NCI-H748 (cell line): ENCODE measurements at regions not wholly inside any gene's neighbourhood (a gene's known extent, or its start where the extent isn't known, plus 50 kb on each side); places are given as distances from the start of the nearest gene placed in this dataset.
"Not testable (repeated sequence)": the region's sequence is repeated elsewhere in the genome, so short reads cannot be mapped to it uniquely, and the experiment has no call there.

ENCODE experiments used
- DNase-seq: peaks from one replicate; lab custom pipeline; 2025; ENCODE audit not compliant: unreplicated experiment; lab: John Stamatoyannopoulos, UW

DNA sequence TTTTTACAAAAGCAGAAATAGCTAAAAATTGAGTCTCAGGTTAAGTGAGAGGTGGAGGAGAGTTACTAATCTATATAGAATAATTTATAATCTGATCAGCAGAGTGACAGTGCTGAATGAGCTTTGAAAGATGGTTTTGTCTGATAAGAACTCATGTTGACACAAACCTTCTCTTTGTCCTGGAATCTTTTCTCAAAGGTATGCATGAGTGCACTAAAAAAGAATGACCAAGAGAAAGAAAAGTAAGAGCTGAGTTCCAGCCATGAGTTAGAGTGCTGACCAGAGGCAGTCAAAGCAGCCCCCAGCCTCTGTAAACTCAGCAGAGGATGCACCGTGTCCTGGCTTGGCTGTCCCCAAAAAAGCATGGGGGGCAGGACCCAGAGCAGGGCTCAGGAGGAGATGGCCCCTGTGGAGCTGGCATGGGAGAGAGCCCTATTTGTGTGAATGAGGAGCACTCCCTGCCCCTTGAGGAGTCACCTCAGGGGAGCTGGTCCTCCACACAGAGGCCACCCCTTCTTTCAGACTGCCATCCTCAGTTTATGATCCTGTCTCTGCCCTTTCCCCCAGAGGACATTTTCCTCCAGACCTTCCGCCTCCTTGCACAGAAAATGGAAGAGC lies 129.8 kb downstream of the SEC23A start:
- DNase-seq: no peak

DNA sequence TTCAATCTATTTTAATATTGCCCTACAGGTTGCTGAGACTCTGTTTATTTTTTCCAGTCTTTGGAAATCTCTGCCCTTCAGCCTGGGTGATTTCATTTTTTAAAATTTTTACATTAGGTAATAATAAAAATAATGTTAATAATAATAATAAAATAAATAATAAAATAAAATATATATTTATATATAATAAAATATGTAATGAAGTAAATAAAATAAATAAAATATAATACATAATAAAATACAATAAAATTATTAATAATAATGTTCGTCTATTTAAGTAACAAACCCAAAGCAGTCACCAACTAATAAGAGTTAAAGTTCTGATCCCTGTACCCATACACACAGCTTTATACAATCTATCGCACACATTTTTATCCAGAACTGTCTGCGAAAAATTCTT lies 130.5 kb downstream of the SEC23A start:
- DNase-seq: no peak

DNA sequence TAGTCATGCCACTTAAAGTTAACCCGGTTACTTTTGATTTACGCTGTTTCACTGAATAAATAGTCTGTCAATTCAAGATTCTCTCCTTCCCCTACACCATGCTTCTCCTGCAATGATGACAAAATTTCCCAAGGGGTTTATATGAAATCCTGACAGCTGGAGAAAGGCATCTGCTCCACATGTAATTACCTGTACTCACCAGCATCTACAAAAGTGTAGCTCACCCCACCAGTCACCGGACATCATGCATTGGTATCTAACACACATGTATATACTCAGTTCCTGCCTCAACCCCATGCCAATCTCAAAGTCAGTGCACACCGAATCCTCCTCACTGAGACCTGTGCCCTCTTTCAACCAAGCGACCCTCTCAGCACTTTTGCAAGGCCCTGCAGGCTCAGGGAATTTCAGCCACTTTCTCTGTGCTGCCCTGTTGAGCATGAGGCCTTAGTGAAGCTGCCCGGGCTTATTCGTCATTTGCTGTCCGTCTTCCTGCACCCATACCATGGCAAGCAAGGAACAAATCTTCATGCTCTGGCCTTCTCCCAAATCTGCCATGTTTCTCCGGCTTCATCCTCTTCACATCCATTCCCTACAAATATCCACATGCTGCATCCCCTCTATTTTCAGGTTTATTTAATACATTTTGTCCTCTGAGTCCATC lies 131.6 kb downstream of the SEC23A start:
- DNase-seq: no peak

DNA sequence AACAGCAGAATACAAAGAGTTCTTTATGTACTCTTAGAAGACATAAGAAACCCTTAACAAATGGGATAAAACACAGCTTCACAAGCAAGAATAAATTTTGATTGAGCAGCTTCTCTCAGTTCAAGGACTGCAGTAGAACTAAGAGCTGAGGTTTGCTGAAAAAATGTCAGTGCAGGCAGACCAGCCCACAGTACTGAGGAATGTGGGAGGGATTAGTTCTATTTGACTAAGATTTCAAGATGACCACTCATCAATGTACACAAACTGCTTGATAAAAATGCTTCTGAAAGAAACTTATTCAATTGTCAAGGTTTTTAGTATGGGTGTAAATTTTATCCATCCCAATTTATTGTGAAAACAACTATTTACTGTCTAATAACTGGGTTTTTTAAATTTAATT lies 138.4 kb downstream of the SEC23A start:
- no peak for DNase-seq

DNA sequence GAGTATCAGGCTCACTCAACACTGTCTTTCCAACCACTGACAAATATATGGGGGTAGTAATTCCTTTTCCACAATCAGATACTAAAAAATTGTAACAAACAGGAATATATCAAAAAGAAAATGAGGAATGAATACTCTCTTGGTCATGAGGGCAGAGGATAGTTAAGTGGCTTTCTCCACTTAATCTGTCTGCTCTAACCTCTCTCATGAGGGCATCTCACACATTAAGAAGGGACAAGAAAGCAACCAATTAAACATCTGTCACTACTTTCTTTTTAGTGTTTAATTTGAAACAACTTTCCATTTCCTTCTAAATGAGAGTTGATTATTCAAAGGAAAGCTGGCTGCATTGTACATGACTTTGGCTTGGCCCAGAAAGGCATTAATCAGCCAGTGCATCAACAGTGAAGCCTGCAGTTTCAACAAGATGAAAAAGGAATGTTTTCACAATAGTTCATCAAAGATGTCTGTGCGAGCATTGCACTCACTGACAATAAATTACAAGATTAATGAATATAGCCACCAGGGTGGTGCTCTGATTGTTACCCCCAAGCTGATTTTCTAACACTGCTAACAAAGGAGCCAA lies 142.0 kb downstream of the SEC23A start:
- DNase-seq: no peak

DNA sequence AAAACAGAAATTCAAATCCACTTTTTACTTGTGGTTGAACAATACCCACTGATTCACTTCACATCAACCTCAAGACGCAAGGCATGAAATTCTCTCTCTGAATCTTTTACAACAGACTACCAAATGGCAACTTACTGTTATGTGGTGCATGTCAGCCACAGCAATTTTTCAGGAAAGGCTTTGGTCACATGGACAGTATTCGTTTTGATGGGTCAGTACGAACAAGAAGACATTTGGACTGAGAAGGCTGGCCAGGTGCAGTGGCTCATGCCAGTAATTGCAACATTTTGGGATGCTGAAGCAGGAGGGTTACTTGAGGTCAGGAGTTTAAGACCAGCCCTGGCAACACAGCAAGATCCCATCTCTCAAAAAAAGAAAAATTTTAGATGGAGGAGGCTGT lies 144.0 kb downstream of the SEC23A start:
- DNase-seq: no peak

DNA sequence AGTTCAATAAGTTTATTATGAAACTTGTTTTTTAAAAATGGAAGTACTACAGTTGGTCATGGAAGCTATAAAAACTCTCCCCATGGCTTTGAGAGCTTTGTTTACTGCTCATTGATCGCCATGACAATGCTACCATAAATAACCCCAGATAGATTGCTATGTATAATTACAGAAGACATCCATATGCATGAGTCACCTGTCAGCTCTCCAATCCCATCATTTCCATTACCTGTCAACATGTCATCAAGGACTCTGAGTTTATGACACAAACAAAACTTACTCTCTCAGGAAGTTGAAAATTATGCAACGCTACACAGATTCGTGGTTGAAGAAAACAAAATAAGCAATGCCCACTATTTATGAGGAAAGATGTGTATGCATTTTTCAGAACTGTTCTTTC lies 144.4 kb downstream of the SEC23A start:
- peak; percentile 27 for DNase-seq

DNA sequence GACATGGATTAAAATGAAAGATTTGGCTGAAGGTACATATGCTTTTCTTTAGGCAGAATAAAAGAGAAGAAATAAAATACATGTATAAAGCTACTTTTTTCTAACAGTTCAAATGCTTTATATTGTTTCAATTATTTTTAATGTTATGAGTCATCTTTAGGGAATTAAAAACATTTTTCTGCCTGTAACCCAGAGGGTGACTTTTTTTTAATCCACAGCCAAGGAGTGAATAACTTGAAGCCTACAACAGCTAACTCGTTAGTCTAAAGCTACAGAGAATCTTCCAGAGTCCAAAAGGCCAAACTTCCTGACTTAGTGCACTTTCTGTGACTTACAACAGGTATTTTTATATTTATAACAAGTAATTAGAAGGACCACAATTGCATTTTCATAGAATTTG lies 151.6 kb downstream of the SEC23A start:
- no peak for DNase-seq

DNA sequence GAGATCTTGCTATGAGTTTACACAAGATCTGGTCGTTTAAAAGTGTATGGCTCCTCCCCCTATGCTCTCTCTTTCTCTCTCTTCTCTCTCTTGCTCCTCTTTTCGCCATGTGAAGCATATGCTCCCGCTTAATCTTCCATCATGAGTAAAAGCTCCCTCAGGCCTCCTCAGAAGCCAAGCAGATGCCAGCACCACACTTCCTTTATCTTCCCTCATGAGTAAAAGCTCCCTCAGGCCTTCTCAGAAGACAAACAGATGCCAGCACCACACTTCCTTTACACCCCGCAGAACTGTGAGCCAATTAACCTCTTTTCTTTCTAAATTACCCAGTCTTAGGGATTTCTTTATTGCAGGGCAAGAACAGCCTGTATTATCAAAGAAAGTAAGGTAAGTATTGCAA lies 152.4 kb downstream of the SEC23A start:
- no peak for DNase-seq

DNA sequence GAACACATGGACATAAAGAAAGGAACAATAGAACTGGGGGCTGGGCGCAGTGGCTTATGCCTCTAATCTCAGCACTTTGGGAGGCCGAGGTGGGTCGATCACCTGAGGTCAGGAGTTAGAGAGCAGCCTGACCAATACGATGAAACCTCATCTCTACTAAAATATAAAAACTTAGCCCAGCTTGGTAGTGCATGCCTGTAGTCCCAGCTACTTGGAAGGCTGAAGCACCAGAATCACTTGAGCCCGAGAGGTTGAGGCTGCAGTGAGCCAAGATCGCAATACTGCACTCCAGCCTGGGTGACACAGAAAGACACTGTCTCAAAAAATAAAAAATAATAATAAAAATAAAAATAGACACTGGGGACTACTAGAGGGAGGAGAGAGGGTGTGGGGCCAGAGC lies 154.5 kb downstream of the SEC23A start:
- DNase-seq: no peak

DNA sequence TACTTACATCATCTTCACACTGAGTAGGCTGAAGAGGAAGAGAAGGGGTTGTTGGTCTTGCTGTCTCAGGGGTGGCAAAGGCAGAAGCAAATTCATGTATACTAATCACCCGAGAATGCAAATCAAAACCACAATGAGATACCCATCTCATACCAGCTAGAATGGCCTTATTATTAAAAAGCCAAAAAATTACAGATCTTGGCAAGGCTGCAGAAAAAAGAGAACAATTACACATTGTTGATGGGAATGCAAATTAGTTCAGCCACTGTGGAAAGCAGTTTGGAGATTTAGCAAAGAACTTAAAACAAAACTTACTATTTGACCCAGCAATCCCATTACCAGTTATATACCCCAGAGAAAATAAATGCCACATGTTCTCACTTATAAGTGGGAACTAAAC lies 154.9 kb downstream of the SEC23A start:
- no peak for DNase-seq

DNA sequence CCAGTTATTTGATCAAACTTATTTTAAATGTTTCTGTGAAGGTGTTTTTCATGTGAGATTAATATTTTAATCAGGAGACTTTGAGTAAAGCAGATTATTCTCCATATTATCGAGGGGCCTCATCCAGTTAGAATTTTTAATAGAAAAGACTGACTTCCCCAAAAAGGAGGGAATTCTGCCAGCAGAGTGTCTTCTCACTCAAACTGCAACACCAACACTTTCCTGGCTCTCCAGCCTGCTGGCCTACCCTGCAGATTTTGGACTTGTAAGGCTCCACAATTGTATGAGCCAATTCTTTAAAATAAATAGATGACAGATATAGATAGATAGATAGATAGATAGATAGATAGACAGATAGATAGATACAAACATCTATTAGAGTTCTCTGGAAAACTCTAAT lies 155.7 kb downstream of the SEC23A start:
- no peak for DNase-seq

DNA sequence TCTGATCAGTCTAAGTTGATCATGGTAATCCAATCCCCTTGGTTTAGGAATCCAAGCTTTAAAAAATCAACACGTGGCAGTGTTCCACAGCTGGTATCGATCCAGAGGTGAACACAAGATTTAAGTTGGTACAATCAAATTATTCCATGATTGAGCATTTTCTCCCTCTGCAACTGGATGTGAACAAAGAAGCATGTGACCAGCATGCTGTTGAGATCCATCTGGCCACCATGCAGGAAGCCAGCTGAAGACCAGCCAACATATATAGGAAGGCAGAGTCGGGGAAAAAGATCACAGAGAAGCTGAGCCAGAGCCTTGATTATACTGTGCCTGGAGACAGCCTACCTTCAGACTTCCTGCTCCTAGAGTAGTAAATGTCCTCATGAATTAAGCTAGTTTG lies 158.3 kb downstream of the SEC23A start:
- no peak for DNase-seq

DNA sequence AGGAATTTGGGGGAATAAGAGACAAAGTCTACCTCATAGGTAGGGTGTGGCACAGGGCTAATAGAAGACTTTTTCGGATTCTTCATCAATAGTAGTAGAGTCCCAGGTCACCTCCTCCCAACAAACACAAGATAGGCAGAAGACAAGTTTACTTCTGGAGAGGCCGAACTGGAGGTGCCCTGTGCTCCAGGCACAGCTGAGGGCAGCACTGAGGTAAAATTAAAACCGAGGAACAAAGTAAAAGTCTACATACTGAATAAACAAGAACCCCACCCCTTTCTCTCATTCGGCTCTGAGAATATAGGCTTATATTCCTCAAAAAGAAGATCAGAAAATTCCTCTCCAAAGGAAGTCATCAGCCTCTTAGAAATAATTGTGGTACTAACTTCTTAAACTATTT lies 161.5 kb downstream of the SEC23A start:
- no peak for DNase-seq

DNA sequence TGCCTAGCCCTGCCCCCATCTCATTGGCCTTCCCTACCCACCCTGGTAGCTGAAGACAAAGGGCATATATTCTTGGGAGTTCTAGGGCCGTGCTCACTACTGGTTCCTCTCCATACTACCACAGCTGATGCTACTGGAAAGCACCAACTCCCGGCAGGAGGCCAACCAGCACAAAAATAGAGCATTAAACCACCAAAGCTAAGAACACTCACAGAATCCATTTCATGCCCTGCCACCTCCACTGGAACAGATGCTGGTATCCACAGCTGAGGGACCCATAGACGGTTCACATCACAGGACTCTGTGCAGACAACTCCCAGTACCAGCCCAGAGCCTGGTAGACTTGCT lies 170.4 kb downstream of the SEC23A start:
- not testable (repeated sequence) for DNase-seq

DNA sequence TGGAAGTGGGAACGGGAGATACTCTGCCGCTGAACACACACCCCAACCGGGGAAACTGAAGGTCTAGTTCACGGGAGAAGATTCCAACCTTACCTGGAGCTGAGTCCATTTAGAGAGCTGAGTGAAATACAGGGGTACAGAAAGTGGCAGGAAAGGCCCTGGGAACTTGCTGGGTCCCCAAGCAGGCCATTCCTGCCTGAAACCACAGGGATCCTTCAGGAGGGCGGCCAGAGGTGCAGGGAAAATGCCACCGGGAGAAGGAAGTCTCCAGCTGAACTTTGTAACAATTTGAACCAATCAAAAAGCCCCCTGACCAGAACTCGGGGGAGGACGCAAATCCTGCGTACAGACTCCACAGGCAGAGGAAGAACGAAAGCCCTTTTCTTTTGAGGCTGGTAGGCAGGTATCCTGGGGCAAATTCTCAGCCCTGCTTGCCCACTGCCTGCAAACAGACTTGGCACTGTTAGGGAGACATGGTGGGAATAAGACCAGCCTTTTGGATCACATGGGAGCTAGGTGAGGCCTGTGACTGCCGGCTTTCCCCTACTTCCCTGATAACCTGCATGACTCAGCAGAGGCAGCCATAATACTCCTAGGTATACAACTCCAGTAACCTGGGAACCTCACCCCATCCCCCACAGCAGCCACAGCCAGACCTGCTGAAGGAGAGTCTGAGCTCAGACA lies 170.9 kb downstream of the SEC23A start:
- no peak for DNase-seq

DNA sequence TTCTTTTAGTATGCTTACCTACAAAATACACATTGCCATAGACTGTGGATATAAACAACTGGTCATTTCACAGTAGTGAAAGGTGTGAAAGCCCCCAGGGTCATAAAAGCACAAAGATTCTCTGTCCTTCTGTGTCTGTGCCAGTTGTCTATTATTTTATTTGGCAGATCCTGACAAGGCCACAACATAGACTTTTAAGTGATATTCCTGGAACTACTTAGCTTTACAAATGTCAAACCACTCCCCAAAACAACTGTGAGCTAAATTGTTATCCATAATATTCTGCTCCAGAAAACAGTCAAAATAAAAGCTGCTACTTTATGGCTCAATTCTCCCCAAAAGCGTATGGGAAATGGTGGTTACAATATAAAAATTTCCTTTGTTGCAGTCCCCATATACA lies 172.1 kb downstream of the SEC23A start:
- DNase-seq: no peak

DNA sequence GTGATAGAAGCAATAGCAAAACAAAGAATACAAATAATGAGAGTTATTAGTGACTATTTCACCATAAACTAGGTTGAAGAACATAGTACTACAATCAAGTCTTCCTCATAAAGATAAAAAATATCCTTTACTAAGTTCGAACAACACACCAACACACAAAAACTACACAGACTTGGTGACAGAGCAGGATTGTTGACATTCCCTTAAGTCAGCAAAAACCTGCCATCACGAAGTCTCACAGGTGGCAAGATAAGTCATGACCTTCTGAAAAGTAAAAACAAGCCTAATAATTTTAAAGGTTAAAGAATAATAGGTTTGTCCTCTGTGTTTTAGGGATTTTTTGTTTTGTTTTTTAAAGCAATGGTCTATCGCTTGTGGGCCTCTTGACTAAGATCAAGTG lies 173.0 kb downstream of the SEC23A start:
- DNase-seq: no peak

DNA sequence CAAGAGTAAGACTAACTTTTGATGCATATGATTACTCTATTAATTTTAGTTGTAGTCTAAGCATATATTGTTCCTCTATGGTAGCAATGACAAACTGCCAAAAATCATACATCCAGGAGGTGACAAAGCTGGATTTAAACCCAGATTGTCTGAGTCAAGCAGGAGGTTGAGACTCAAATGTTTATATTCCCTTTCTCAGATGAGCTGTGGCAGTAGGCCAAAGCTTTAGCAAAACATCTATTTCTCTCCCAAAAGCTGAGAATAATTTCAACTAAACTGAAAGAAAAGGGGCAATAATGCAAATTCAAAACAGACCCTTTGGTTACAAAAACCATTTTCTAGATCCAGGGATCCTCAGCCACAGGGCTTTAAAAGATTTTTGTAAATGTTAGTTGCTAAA lies 173.6 kb downstream of the SEC23A start:
- no peak for DNase-seq

DNA sequence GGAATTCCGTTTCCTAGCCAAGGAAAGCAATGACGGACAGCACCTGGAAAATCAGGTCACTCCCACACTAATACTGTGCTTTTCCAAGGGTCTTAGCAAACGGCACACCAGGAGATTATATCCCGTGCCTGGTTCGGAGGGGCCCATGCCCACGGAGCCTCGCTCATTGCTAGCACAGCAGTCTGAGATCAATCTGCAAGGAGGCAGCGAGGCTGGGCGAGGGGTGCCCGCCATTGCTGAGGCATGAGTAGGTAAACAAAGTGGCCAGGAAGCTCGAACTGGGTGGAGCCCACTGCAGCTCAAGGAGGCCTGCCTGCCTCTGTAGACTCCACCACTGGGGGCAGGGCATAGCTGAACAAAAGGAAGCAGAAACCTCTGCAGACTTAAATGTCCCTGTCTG lies 181.1 kb downstream of the SEC23A start:
- DNase-seq: not testable (repeated sequence)

DNA sequence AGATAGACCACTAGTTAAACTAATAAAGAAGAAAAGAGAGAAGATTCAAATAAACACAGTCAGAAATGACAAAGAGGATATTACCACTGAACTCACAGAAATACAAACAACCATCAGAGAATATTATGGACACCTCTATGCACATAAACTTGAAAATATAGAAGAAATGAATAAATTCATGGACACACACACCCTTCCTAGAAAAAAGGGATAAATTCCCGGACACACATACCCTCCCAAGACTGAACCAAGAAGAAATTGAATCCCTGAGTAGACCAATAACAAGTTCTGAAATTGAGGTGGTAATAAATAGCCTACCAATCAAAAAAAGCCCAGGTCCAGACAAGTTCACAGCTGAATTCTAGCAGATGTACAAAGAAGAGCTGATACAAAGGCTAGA lies 187.9 kb downstream of the SEC23A start:
- DNase-seq: no peak

DNA sequence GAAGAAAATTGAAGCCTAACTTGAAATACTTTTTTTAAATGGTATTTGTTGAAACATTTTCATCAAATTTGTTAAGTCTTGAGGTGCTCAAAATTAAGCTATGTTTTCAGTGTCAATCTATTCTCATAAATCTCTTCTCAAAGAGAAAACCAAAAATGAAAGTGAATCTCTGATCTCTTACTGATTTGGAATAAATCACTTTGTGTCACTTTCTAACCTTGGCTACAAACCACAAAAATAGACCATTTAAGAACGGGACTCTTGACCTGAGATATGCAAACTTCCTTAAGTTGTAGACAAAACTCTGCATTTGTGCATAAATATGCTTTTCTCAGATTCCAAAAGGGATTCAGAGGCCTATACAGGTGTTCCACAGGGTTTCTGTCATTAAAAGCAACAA lies 192.9 kb downstream of the SEC23A start:
- DNase-seq: no peak
